ENCODE measurements at regions not wholly inside any gene's neighbourhood (a gene's known extent, or its start where the extent isn't known, plus 50 kb on each side); places are given as distances from the start of the nearest gene placed in this dataset.

DNA sequence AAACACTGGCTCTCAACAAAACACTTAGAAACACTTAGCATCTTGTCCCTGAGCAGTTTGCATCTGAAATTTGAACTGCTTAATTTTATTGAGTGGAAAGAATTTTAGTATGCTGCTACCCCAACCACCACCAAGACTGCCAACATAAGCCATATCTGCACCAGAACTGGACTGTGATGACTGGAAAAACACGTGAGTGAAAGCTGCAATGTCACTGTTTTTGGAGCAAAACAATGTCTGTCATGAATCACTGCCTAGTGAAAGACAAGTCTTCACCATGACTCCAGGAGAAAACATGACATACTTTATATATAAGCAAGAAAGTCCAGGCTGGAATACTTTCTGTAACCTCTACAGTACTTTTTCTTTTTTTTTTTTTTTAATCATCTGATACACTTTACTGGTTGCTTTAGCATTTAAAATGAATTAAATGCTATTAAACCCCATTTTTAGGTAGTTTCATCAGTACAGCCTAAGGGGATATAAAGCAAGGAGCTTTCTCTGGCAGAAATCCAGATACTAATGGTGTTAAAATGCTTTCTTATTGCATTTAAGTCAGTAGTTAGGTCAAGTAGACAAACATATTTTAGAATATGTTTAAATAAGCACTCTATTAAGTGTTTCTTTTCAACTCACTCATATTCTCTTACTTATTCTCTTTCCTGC lies 2129.4 kb upstream of the PIK3C3 start:
- POLR2A ChIA-PET: no interaction called here
- CTCF ChIA-PET: interaction anchor here (1.1 kb wide), 1 partner anchor 16 kb away, joined by 3 read pairs; no protein-coding TSS in a partner anchor
- intact Hi-C loops (cut with DNase I, micrococcal nuclease): no loop called here
- Mint-ChIP-seq H3K27me3 (no peaks in the 10 kb centered on the region), H3K4me1 (no peaks in the 10 kb centered on the region), H3K27ac (no peak overlapping the region), H3K4me3 (no peak overlapping the region), H3K36me3 (ENCODE audit: low read depth) (no peaks in the 10 kb centered on the region), H3K9me3 (ENCODE audit: low read depth) (peaks cover 7% of the 10 kb centered on the region)
- ATAC-seq (no peak), DNase-seq (no peak)

DNA sequence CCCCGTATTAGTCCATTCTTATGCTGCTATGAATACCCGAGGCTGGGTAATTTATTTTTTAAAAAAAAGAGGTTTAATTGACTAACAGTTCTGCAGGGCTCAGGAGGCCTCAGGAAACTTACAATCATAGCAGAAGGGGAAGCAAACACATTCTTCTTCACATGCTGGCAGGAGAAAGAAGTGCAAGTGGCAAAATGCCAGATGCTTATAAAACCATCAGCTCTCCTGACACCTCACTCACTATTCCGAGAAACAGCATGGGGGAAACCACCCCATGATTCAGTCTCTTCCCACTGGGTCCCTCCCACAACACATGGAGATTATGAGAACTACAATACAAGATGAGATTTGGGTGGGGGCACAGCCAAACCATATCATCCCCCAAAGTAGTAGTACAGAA lies 2148.5 kb upstream of the PIK3C3 start:
- H3K4me3 Mint-ChIP-seq: no peak overlapping the region
- intact Hi-C loops (cut with DNase I, micrococcal nuclease): no loop called here
- ATAC-seq (no peak), DNase-seq (no peak)
- peaks cover 24% of the 10 kb centered on the region for H3K9me3 Mint-ChIP-seq (ENCODE audit: low read depth)
- CTCF ChIA-PET: no interaction called here
- POLR2A ChIA-PET: no interaction called here
- H3K27me3 Mint-ChIP-seq: no peaks in the 10 kb centered on the region
- H3K27ac Mint-ChIP-seq: no peak overlapping the region
- H3K36me3 Mint-ChIP-seq (ENCODE audit: low read depth): no peaks in the 10 kb centered on the region
- no peaks in the 10 kb centered on the region for H3K4me1 Mint-ChIP-seq

DNA sequence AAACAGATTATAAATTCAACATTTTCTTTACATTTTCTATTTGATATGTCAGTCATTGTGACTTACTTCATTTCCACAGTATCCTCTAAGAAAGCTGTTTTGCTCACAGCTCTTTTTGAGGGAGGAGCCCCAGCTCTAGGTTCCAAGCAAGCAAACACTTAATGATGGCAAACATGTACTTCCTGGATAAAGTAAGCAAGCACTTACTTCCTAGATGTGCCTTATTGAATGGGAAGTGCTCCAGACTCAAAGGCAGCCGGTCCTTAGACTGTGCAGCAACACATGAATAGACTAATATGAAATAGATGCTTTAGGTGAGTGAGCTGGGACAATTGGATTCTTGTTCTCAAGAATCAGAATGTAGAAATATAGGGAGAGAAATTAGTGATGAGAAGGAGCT lies 2149.8 kb upstream of the PIK3C3 start:
- ATAC-seq: no peak
- Mint-ChIP-seq H3K4me1 (no peaks in the 10 kb centered on the region), H3K4me3 (no peak overlapping the region), H3K9me3 (ENCODE audit: low read depth) (peaks cover 16% of the 10 kb centered on the region), H3K36me3 (ENCODE audit: low read depth) (no peaks in the 10 kb centered on the region), H3K27me3 (no peaks in the 10 kb centered on the region), H3K27ac (no peak overlapping the region)
- intact Hi-C loops (cut with DNase I, micrococcal nuclease): no loop called here
- ChIA-PET POLR2A (no interaction called here), CTCF (interaction anchor here (0.8 kb wide), 1 partner anchor 46 kb away, joined by 3 read pairs; no protein-coding TSS in a partner anchor)
- DNase-seq: no peak

DNA sequence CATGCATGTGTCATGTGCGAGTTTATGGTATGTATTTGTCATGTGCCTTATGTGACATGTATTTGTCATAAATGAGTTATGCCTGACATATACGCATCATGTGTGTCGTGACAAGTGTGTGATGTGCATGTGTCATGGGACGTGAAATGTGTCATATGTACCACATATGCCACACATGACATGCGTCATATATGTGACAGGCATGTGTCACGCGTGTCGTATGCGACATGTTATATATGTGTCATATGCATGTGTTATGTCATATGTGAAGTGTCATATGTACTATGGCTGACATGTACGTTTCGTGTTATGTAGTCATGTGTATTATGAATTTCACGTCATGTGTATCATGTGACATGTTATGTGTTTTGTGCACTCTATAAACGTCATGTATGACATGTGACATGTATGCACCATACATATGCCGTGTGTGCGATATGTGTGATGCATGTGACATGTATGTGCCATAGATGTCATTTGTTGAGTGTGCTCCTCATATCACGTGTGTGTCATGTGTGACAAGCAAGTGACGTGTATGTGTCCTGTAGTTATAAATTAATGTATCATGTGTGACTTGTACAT lies 2152.3 kb upstream of the PIK3C3 start:
- Mint-ChIP-seq H3K4me1 (peaks cover 5% of the 10 kb centered on the region), H3K36me3 (ENCODE audit: low read depth) (peaks cover 2% of the 10 kb centered on the region), H3K27ac (no peak overlapping the region), H3K4me3 (no peak overlapping the region), H3K9me3 (ENCODE audit: low read depth) (peaks cover 14% of the 10 kb centered on the region), H3K27me3 (peaks cover 4% of the 10 kb centered on the region)
- CTCF ChIA-PET: no interaction called here
- intact Hi-C loops (cut with DNase I, micrococcal nuclease): no loop called here
- ATAC-seq (no peak), DNase-seq (no peak)
- POLR2A ChIA-PET: no interaction called here

DNA sequence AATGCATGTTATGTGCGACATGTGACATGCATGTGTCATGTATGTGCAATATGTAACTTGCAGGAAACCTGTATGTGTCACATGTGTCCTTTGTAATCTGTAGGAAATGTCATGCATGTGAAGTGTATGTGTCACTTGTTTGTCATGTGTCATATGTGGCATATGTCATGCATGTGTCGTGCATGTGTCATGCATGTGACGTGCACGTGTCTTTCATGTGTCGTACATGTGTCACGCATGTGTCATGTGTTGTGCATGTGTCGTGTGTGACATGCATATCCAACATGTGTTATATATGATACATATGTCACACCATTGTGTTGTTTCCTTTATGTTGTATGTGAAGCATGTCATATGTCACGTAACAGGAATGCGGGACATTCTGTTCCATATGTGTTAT lies 2153.2 kb upstream of the PIK3C3 start:
- CTCF ChIA-PET: no interaction called here
- POLR2A ChIA-PET: no interaction called here
- peaks cover 5% of the 10 kb centered on the region for H3K4me1 Mint-ChIP-seq
- H3K4me3 Mint-ChIP-seq: no peak overlapping the region
- H3K9me3 Mint-ChIP-seq (ENCODE audit: low read depth): peaks cover 14% of the 10 kb centered on the region
- peaks cover 2% of the 10 kb centered on the region for H3K36me3 Mint-ChIP-seq (ENCODE audit: low read depth)
- H3K27ac Mint-ChIP-seq: no peak overlapping the region
- peaks cover 4% of the 10 kb centered on the region for H3K27me3 Mint-ChIP-seq
- intact Hi-C loops (cut with DNase I, micrococcal nuclease): no loop called here
- no peak for ATAC-seq
- DNase-seq: no peak

DNA sequence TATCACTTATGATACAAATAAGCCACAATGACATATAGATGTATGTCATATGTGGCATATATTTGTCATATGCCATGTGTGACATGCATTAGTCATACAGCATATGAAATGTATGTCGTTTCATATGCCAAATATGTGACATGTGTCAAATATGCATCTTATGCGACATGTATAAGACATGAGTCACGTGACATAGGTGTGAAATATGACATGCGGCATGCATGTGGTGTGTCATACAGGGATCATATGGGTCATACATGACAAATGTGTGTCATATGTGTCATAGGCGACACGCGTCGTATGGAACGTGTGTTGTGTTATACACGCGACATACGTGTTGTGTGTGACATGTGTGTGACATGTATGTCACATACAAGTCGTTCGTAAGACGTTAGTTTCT lies 2154.0 kb upstream of the PIK3C3 start:
- peaks cover 7% of the 10 kb centered on the region for H3K4me1 Mint-ChIP-seq
- no peak overlapping the region for H3K27ac Mint-ChIP-seq
- intact Hi-C loops (cut with DNase I, micrococcal nuclease): no loop called here
- ChIA-PET POLR2A (no interaction called here), CTCF (no interaction called here)
- no peak for DNase-seq
- peaks cover 4% of the 10 kb centered on the region for H3K27me3 Mint-ChIP-seq
- H3K36me3 Mint-ChIP-seq (ENCODE audit: low read depth): peaks cover 2% of the 10 kb centered on the region
- ATAC-seq: no peak
- no peak overlapping the region for H3K4me3 Mint-ChIP-seq
- peaks cover 12% of the 10 kb centered on the region for H3K9me3 Mint-ChIP-seq (ENCODE audit: low read depth)

DNA sequence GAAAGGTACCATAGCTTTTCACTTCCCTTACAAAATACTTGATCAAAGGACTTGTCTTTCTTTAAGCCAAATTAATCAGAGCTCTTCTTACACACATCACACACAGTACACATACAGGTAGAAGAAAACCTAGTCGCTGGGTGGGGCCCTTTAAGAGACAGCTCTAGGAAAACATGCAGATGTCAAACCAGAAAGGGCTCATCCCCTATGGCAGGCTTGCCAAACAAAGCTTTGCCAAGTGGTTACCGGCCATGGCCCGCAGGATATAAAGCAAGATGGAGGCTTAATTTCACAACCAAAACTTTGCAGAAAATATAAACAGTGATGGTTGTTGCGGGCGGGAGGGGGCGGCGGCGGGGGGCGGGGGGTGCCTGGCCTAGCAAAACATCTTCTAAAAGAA lies 2156.0 kb upstream of the PIK3C3 start:
- H3K4me1 Mint-ChIP-seq: peaks cover 7% of the 10 kb centered on the region
- no peak overlapping the region for H3K27ac Mint-ChIP-seq
- ATAC-seq: no peak

DNA sequence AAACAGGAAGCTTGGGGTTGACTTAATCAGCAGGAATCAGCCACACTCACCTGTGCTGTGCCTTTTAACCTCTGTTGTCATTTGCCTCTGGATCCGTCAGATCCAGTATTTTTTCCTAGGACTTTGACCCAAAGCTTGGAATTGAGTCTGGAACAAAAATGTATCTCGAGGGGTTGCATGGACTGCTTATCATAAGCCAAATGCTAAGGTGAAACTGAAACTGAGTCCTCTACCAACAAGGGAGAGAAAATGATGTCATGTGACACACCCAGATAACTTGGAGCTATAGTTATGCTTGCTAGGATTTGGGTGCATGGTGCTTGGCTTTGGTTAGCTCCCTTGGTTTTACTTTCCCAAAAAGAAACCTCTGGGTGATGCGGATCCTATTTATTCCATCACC lies 2158.6 kb upstream of the PIK3C3 start:
- DNase-seq (no peak), ATAC-seq (no peak)
- H3K27ac Mint-ChIP-seq: no peak overlapping the region
- CTCF ChIA-PET: no interaction called here
- no peak overlapping the region for H3K4me3 Mint-ChIP-seq
- intact Hi-C loops (cut with DNase I, micrococcal nuclease): no loop called here
- peaks cover 4% of the 10 kb centered on the region for H3K27me3 Mint-ChIP-seq
- peaks cover 2% of the 10 kb centered on the region for H3K36me3 Mint-ChIP-seq (ENCODE audit: low read depth)
- POLR2A ChIA-PET: no interaction called here
- H3K4me1 Mint-ChIP-seq: peaks cover 7% of the 10 kb centered on the region
- peaks cover 1% of the 10 kb centered on the region for H3K9me3 Mint-ChIP-seq (ENCODE audit: low read depth)

More for the DNA sequence above, 2156.0 kb upstream of the PIK3C3 start:
- peak overlapping the region; percentile 73 for H3K4me3 Mint-ChIP-seq
- POLR2A ChIA-PET: no interaction called here
- intact Hi-C loops (cut with DNase I, micrococcal nuclease): no loop called here
- H3K36me3 Mint-ChIP-seq (ENCODE audit: low read depth): peaks cover 2% of the 10 kb centered on the region
- DNase-seq: no peak
- H3K27me3 Mint-ChIP-seq: peaks cover 4% of the 10 kb centered on the region
- peaks cover 11% of the 10 kb centered on the region for H3K9me3 Mint-ChIP-seq (ENCODE audit: low read depth)
- CTCF ChIA-PET: no interaction called here

DNA sequence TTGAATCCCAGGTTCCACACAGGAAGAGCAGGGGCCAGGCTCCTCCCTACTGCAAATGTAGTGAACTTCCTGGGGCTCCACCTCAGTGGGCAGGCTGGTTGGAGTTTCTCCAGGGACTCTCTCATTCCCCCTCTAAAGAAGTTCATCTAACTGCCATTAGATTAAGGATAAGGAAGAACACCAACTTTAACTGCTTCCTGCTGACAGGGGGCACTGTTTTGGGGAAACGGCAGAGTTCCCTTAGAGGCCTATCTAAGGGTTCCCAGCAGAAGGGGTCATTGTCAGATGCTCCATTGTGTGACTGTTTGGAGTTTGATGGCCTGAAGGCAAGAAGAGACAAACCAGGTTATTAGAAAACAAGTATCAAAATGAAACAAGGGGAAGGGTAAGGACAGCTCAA lies 2159.7 kb upstream of the PIK3C3 start:
- no peak overlapping the region for H3K4me3 Mint-ChIP-seq
- ChIA-PET CTCF (no interaction called here), POLR2A (no interaction called here)
- no peak overlapping the region for H3K27ac Mint-ChIP-seq
- ATAC-seq: no peak
- intact Hi-C loops (cut with DNase I, micrococcal nuclease): no loop called here
- peaks cover 2% of the 10 kb centered on the region for H3K36me3 Mint-ChIP-seq (ENCODE audit: low read depth)
- H3K9me3 Mint-ChIP-seq (ENCODE audit: low read depth): no peaks in the 10 kb centered on the region
- peaks cover 7% of the 10 kb centered on the region for H3K4me1 Mint-ChIP-seq
- H3K27me3 Mint-ChIP-seq: peaks cover 4% of the 10 kb centered on the region
- no peak for DNase-seq

DNA sequence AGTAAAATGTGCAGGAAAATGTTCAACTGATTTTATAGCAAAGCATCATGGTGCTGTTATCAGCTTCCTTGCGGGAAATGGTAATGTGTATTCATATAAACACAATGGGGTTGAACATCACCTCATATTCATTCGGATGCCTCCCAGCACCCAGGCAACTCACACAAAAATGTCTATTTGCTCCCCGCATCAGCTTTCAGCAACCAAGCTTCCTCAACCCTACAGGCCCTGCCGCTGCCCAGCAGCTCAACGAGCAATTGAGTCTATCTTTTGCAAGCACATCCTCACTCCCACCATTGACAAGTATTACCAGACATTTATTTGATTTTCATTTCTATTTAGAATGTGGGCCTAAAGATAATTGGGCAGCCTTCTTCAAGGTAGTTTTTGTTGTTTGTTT lies 2161.4 kb upstream of the PIK3C3 start:
- H3K27me3 Mint-ChIP-seq: no peaks in the 10 kb centered on the region
- H3K36me3 Mint-ChIP-seq (ENCODE audit: low read depth): no peaks in the 10 kb centered on the region
- CTCF ChIA-PET: interaction anchor here (0.8 kb wide), 1 partner anchor 1059 kb away, joined by 3 read pairs; no protein-coding TSS in a partner anchor
- ATAC-seq (no peak), DNase-seq (no peak)
- no peaks in the 10 kb centered on the region for H3K9me3 Mint-ChIP-seq (ENCODE audit: low read depth)
- intact Hi-C loops (cut with DNase I, micrococcal nuclease): no loop called here
- H3K4me3 Mint-ChIP-seq: no peak overlapping the region
- no peak overlapping the region for H3K27ac Mint-ChIP-seq
- peaks cover 2% of the 10 kb centered on the region for H3K4me1 Mint-ChIP-seq
- POLR2A ChIA-PET: no interaction called here

DNA sequence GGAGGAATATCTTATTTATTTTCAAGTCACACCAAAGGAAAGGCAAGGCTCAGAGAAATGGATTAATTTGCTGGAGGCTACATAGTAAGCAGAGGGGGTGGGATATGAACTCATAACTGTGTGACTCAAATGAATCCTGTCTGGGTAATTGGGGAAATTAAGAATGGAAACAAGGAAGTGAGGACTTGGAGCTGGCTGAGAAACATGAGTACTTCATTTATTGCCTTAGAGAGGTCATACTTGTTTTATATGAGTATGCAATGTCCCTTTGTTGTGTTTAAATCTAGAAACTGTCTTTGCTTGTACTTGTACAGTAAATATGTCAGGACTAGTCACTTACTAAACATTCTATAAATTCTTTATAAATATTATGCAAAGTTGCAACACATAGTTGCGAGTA lies 2166.7 kb upstream of the PIK3C3 start:
- ChIA-PET POLR2A (no interaction called here), CTCF (no interaction called here)
- Mint-ChIP-seq H3K4me1 (no peaks in the 10 kb centered on the region), H3K27ac (no peak overlapping the region), H3K27me3 (no peaks in the 10 kb centered on the region), H3K4me3 (no peak overlapping the region), H3K9me3 (ENCODE audit: low read depth) (no peaks in the 10 kb centered on the region), H3K36me3 (ENCODE audit: low read depth) (no peaks in the 10 kb centered on the region)
- DNase-seq (no peak), ATAC-seq (no peak)
- intact Hi-C loops (cut with DNase I, micrococcal nuclease): no loop called here

DNA sequence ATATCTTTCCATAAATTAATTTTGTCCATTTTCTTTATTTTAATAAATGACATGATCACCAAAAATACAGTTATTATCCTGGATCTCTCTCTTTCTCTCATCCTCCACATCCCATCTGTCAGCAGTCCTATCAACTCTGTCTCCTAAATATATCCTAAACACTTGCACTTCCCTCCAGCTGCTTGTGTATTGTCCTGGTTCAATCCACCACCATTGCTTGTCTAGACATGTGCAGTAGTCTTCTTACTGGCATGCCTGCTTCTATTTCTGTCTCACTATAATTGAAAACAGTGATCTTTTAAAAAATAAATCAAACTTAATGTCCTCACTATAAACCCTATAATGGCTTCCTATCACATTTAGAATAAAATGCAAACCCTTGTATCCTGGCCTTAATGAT lies 2168.6 kb upstream of the PIK3C3 start:
- Mint-ChIP-seq H3K36me3 (ENCODE audit: low read depth) (no peaks in the 10 kb centered on the region), H3K27ac (no peak overlapping the region), H3K27me3 (no peaks in the 10 kb centered on the region), H3K4me3 (no peak overlapping the region), H3K4me1 (no peaks in the 10 kb centered on the region), H3K9me3 (ENCODE audit: low read depth) (no peaks in the 10 kb centered on the region)
- no peak for ATAC-seq
- ChIA-PET POLR2A (no interaction called here), CTCF (no interaction called here)
- no peak for DNase-seq
- intact Hi-C loops (cut with DNase I, micrococcal nuclease): no loop called here

Data from activated CD4-positive, alpha-beta T cell treated with anti-CD3 and anti-CD28 coated beads for 36 hours (primary cell).